ENCODE measurements at regions not wholly inside any gene's neighbourhood (a gene's known extent, or its start where the extent isn't known, plus 50 kb on each side); places are given as distances from the start of the nearest gene placed in this dataset.
A peak's percentile ranks its signal among the peaks of the same experiment; 100 is the strongest.

DNA sequence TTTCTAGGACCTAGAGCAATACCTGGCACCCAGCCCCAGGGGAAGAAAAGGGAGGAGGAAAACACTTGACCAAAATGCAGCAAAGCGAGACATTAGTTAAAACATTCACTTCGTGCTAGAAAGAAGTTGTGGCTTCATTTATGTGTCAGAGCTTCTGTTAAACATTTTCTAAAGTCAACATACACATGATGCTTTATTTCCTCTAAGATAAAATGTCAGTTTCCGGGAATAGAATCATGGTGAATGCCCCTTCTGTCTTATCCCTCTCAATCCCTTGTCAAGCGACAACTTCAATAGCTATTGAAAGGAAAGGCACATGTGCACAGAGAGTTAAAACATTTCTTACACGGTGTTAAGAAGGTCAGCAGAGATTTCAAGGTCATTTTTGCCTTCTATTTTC lies 404.6 kb upstream of the CWC22 start:
- DNase-seq (ENCODE audit: low read depth, low spot score), result no peak
- POLR2A ChIA-PET, result no interaction called here
- no peaks in the 10 kb centered on the region for H3K27me3 ChIP-seq (ENCODE audit: control insufficient read depth, insufficient read depth, low read length)
- TF ChIP-seq, protein P1, sequence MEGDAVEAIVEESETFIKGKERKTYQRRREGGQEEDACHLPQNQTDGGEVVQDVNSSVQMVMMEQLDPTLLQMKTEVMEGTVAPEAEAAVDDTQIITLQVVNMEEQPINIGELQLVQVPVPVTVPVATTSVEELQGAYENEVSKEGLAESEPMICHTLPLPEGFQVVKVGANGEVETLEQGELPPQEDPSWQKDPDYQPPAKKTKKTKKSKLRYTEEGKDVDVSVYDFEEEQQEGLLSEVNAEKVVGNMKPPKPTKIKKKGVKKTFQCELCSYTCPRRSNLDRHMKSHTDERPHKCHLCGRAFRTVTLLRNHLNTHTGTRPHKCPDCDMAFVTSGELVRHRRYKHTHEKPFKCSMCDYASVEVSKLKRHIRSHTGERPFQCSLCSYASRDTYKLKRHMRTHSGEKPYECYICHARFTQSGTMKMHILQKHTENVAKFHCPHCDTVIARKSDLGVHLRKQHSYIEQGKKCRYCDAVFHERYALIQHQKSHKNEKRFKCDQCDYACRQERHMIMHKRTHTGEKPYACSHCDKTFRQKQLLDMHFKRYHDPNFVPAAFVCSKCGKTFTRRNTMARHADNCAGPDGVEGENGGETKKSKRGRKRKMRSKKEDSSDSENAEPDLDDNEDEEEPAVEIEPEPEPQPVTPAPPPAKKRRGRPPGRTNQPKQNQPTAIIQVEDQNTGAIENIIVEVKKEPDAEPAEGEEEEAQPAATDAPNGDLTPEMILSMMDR (IDR thresholded peaks at IDR 0.05; ENCODE audit: low read depth, low read length), result no peak
- CTCF ChIA-PET, result interaction anchor here (0.6 to 1.6 kb wide), 3 partner anchors 17 to 157 kb away, joined by 3 to 4 read pairs (median 3); no protein-coding TSS in a partner anchor
- no peak overlapping the region for H3K27ac ChIP-seq (ENCODE audit: low read depth, low read length)
- H3K9me3 ChIP-seq (ENCODE audit: control insufficient read depth, insufficient read depth, low read length), result no peaks in the 10 kb centered on the region
- no peak overlapping the region for H3K4me3 ChIP-seq (ENCODE audit: low read depth, low read length)

DNA sequence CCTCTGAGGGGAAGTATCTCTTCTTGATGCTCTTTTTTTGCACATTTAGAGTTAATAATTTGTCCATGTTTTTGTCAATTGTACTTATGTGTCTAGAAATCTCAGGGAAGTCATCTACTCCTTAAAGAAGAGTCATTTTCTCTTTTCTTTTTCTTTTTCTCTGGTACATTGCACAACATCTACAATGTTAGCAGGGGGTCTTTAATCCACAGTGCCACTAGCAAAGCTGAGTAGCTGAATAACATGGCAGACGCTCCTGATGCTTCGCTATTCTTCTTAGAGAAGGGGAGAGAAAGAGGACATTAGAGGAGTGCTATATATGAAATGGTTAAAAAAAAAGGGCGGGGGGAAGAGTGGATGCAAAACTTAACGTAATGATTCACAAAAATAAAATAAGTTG lies 399.6 kb upstream of the CWC22 start:
- Histone ChIP-seq H3K9me3 (ENCODE audit: control insufficient read depth, insufficient read depth, low read length) (no peaks in the 10 kb centered on the region), H3K27ac (ENCODE audit: low read depth, low read length) (no peak overlapping the region), H3K4me3 (ENCODE audit: low read depth, low read length) (no peak overlapping the region), H3K27me3 (ENCODE audit: control insufficient read depth, insufficient read depth, low read length) (no peaks in the 10 kb centered on the region)
- no peak for DNase-seq (ENCODE audit: low read depth, low spot score)
- CTCF ChIA-PET, result no interaction called here
- POLR2A ChIA-PET, result no interaction called here
- TF ChIP-seq, protein P1 (IDR thresholded peaks at IDR 0.05; ENCODE audit: low read depth, low read length), result no peak

DNA sequence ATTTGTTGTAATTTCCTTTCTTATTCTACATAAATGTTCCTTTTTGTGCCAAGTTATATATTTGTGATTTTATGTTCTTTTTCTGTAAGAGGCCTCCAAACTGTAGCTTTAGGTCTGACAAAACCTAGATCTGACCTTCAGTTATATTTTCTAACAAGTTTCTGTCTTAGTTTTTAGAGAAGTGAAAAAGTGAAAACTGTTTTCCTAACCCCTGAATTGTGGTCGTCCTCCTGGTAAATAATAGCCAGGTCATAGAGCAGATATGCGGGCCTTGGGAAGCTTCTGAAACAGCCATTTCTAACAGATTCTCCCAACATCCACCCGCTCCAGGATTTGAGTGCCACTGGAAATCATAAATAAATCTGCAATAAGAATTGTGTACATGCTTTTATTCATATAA lies 398.4 kb upstream of the CWC22 start:
- Histone ChIP-seq H3K27me3 (ENCODE audit: control insufficient read depth, insufficient read depth, low read length) (no peaks in the 10 kb centered on the region), H3K27ac (ENCODE audit: low read depth, low read length) (no peak overlapping the region), H3K4me3 (ENCODE audit: low read depth, low read length) (no peak overlapping the region), H3K9me3 (ENCODE audit: control insufficient read depth, insufficient read depth, low read length) (no peaks in the 10 kb centered on the region)
- TF ChIP-seq, protein P1 (IDR thresholded peaks at IDR 0.05; ENCODE audit: low read depth, low read length), result no peak
- no peak for DNase-seq (ENCODE audit: low read depth, low spot score)
- CTCF ChIA-PET, result interaction anchor here (0.5 kb wide), 1 partner anchor 11 kb away, joined by 3 read pairs; no protein-coding TSS in a partner anchor
- POLR2A ChIA-PET, result no interaction called here

DNA sequence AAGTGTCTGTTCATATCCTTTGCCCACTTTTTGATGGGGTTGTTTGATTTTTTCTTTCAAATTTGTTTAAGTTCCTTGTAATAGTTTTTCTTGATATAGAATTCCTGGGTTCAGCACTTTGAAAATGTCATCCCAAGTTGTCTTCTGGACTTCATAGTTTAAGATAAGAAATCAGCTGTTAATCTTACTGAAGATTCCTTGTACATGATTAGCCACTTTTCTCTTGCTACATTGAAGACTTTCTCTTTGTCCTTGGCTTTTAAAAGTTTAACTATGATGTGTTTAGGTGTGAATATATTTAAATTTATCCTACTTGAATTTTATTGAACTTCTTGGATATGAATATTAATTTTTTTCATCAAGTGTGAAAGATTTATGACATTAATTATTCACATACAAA lies 387.2 kb upstream of the CWC22 start:
- Histone ChIP-seq H3K4me3 (ENCODE audit: low read depth, low read length) (no peak overlapping the region), H3K27me3 (ENCODE audit: control insufficient read depth, insufficient read depth, low read length) (no peaks in the 10 kb centered on the region), H3K27ac (ENCODE audit: low read depth, low read length) (no peak overlapping the region), H3K9me3 (ENCODE audit: control insufficient read depth, insufficient read depth, low read length) (no peaks in the 10 kb centered on the region)
- TF ChIP-seq, protein P1 (IDR thresholded peaks at IDR 0.05; ENCODE audit: low read depth, low read length), result no peak
- no peak for DNase-seq (ENCODE audit: low read depth, low spot score)
- ChIA-PET POLR2A (no interaction called here), CTCF (no interaction called here)

DNA sequence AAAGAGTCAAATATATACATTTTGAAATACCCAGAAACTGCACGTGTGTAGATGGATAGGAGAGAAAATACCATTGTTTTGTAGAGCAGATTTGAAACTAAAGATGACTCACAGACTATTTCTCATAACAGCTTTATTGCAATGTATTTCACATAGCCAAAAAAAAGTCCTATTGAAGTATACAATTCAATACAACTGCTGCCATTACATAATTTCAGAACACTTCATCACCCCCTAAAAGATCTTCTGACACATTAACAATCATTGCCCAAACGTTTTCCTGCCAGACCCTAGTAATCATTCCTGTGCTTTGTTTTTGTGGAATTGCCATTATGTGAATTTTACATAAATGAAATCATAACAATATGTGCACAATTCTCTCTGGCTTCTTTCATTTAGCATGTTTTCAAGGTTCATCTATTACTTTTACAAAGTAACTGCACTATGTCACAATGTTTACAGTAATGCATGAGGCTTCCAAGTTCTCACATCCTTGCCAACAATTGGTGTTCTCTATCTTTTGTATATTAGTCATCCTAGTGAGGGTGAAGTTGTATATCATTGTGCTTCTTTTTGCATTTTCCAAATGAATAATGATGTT lies 378.6 kb upstream of the CWC22 start:
- TF ChIP-seq, protein P1 (IDR thresholded peaks at IDR 0.05; ENCODE audit: low read depth, low read length), result no peak
- no peak overlapping the region for H3K4me3 ChIP-seq (ENCODE audit: low read depth, low read length)
- no peak overlapping the region for H3K27ac ChIP-seq (ENCODE audit: low read depth, low read length)
- ChIA-PET POLR2A (no interaction called here), CTCF (no interaction called here)
- H3K9me3 ChIP-seq (ENCODE audit: control insufficient read depth, insufficient read depth, low read length), result no peaks in the 10 kb centered on the region
- DNase-seq (ENCODE audit: low read depth, low spot score), result peak; percentile 53
- no peaks in the 10 kb centered on the region for H3K27me3 ChIP-seq (ENCODE audit: control insufficient read depth, insufficient read depth, low read length)
